Liver (tissue), 8 donors: ENCODE measurements at regions not wholly inside any gene's neighbourhood (a gene's known extent, or its start where the extent isn't known, plus 50 kb on each side); places are given as distances from the start of the nearest gene placed in this dataset.

Experiments
- DNase-seq: peaks from one replicate; pipeline ENCODE4 v3.0.0-alpha.2; 2017; ENCODE audit warnings: low spot score
- H3K27ac ChIP-seq, 2 donors: one replicate each; pipeline ENCODE4 v1.7.0; 2013; ENCODE audit warnings: inconsistent platforms in 2 of 2, low read length in 2 of 2, control low read depth in 1 of 2, low read depth in 1 of 2, mild to moderate bottlenecking in 1 of 2
- H3K27me3 ChIP-seq, 4 donors: one replicate each; pipeline versions ENCODE4 v1.6.1 to v1.7.0; 2013; ENCODE audit warnings: low read length in 3 of 4, inconsistent platforms in 1 of 4, mild to moderate bottlenecking in 1 of 4, moderate library complexity in 1 of 4; ENCODE audit not compliant: control insufficient read depth in 4 of 4, insufficient read depth in 4 of 4
- H3K36me3 ChIP-seq, 4 donors: one replicate each; pipeline versions ENCODE4 v1.6.1 to v1.7.0; 2013; ENCODE audit warnings: low read length in 3 of 4, mild to moderate bottlenecking in 3 of 4, low read depth in 1 of 4, moderate library complexity in 1 of 4; ENCODE audit not compliant: control insufficient read depth in 4 of 4, insufficient read depth in 3 of 4
- H3K4me1 ChIP-seq, 4 donors: one replicate each; pipeline versions ENCODE4 v1.6.1 to v1.7.0; 2013; ENCODE audit warnings: low read length in 3 of 4, mild to moderate bottlenecking in 3 of 4, moderate library complexity in 1 of 4; ENCODE audit not compliant: control insufficient read depth in 4 of 4, insufficient read depth in 4 of 4
- H3K4me3 ChIP-seq, 3 donors: one replicate each; pipeline versions ENCODE4 v1.6.1 to v1.7.0; 2013; ENCODE audit warnings: low read length in 3 of 3, control low read depth in 1 of 3, low read depth in 1 of 3, mild to moderate bottlenecking in 1 of 3
- H3K9ac ChIP-seq, 2 donors: one replicate each; pipeline ENCODE4 v1.7.0; 2013; ENCODE audit warnings: low read length in 2 of 2, mild to moderate bottlenecking in 2 of 2, moderate library complexity in 2 of 2, control low read depth in 1 of 2, low read depth in 1 of 2
- H3K9me3 ChIP-seq, 4 donors: one replicate each; pipeline versions ENCODE4 v1.6.1 to v1.7.0; 2013; ENCODE audit warnings: low read length in 3 of 4; ENCODE audit not compliant: control insufficient read depth in 4 of 4
- EGR1 ChIP-seq, 2 donors: IDR thresholded peaks; 2 replicates each; pipeline ENCODE4 v1.6.1; 2016 to 2018; ENCODE audit warnings: antibody characterized with exemption in 2 of 2, low read depth in 2 of 2
- FOXA1 ChIP-seq: IDR thresholded peaks from 2 replicates; pipeline ENCODE4 v1.6.1; 2016; ENCODE audit warnings: antibody characterized with exemption
- FOXA2 ChIP-seq: IDR thresholded peaks from 2 replicates; pipeline ENCODE4 v1.6.1; 2016; ENCODE audit warnings: antibody characterized with exemption
- GABPA ChIP-seq, 2 donors: IDR thresholded peaks in 1 of 2; conservative IDR thresholded peaks in 1 of 2; 2 replicates each; pipeline ENCODE4 v1.6.1; 2016; ENCODE audit warnings: antibody characterized with exemption in 2 of 2, mild to moderate bottlenecking in 1 of 2, moderate library complexity in 1 of 2
- HNF4A ChIP-seq, 2 donors: conservative IDR thresholded peaks; 2 replicates each; pipeline ENCODE4 v1.6.1; 2016; ENCODE audit warnings: antibody characterized with exemption in 2 of 2, mild to moderate bottlenecking in 2 of 2
- HNF4G ChIP-seq: IDR thresholded peaks from 2 replicates; pipeline ENCODE4 v1.6.1; 2016; ENCODE audit warnings: antibody characterized with exemption
- JUND ChIP-seq, 2 donors: IDR thresholded peaks; 2 replicates each; pipeline ENCODE4 v1.6.1; 2016; ENCODE audit warnings: antibody characterized with exemption in 2 of 2
- MAX ChIP-seq: IDR thresholded peaks from 2 replicates; pipeline ENCODE4 v1.6.1; 2016; ENCODE audit warnings: antibody characterized with exemption
- NR2F2 ChIP-seq: IDR thresholded peaks from 2 replicates; pipeline ENCODE4 v1.6.1; 2016; ENCODE audit warnings: antibody characterized with exemption
- RAD21 ChIP-seq, 2 donors: IDR thresholded peaks; 2 replicates each; pipeline ENCODE4 v1.6.1; 2016; ENCODE audit warnings: antibody characterized with exemption in 2 of 2, mild to moderate bottlenecking in 2 of 2
- REST ChIP-seq: IDR thresholded peaks from 2 replicates; pipeline ENCODE4 v1.6.1; 2016; ENCODE audit warnings: antibody characterized with exemption, mild to moderate bottlenecking
- RXRA ChIP-seq, 2 donors: IDR thresholded peaks; 2 replicates each; pipeline ENCODE4 v1.6.1; 2017 to 2018; ENCODE audit warnings: antibody characterized with exemption in 2 of 2, mild to moderate bottlenecking in 1 of 2
- SP1 ChIP-seq: IDR thresholded peaks from 2 replicates; pipeline ENCODE4 v1.6.1; 2018; ENCODE audit warnings: antibody characterized with exemption, mild to moderate bottlenecking
- TAF1 ChIP-seq: conservative IDR thresholded peaks from 2 replicates; pipeline ENCODE4 v1.6.1; 2016; ENCODE audit warnings: antibody characterized with exemption, mild to moderate bottlenecking
- YY1 ChIP-seq: IDR thresholded peaks from 2 replicates; pipeline ENCODE4 v1.6.1; 2016; ENCODE audit warnings: antibody characterized with exemption, mild to moderate bottlenecking
- ZBTB33 ChIP-seq: IDR thresholded peaks from 2 replicates; pipeline ENCODE4 v1.6.1; 2016; ENCODE audit warnings: antibody characterized with exemption
- whole genome bisulfite sequencing: extraction: QIAGEN DNeasy Blood & Tissue Kit; methylation state at CpG from one replicate; pipeline ENCODE4 v1.1.7; 2013; 5-methylcytosine and 5-hydroxymethylcytosine counted together
- TF ChIP-seq, protein P1 (sequence below): fragments of 150-350 bp; IDR thresholded peaks from 2 replicates; pipeline ENCODE4 v1.5.1; 2017; ENCODE audit warnings: improper control_type of control experiment, low read depth, low read length; ENCODE audit not compliant: missing input control
- TF ChIP-seq, protein P2 (sequence below): IDR thresholded peaks from 2 replicates; pipeline ENCODE4 v1.6.1; 2016; ENCODE audit warnings: antibody characterized with exemption
- donor health status: healthy.
- donor health status: healthy.
- donor health status: healthy.
- donor health status: healthy.
- donor health status: healthy.

DNA sequence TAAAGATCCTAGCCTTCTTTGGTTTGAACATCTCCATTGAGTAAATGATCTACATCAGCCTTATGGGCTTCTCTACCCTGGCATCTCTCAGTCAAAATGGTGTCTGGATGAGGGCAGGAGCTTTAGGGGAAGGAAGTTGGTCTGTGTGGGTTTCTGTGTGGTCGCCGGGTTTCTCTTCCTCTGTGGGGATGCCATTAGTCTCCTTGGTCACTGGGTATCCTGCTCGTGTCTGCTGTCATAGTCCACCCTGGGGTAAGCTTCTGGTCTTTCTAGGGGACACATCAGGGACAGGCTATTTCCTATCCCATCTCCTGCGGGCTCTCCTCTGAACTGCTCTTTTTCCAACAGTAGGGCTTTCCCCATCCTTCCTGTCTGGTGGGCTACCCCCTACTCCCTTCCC is 150.3 kb upstream of the NPY start:
- Histone ChIP-seq H3K9ac (no peak overlapping the region), H3K27ac (no peak overlapping the region), H3K27me3 (no peaks in the 10 kb centered on the region), H3K4me1 (no peaks in the 10 kb centered on the region), H3K9me3 (no peaks in the 10 kb centered on the region), H3K36me3 (no peaks in the 10 kb centered on the region), H3K4me3 (no peak overlapping the region)
- TF ChIP-seq RAD21 (IDR thresholded peaks at IDR 0.05): no peak
- TF ChIP-seq FOXA2: no peak
- no peak for TF ChIP-seq MAX
- no peak for TF ChIP-seq SP1
- TF ChIP-seq HNF4A (conservative IDR thresholded peaks at IDR 0.05): no peak
- TF ChIP-seq REST: no peak
- no peak for TF ChIP-seq HNF4G
- TF ChIP-seq, protein P1, sequence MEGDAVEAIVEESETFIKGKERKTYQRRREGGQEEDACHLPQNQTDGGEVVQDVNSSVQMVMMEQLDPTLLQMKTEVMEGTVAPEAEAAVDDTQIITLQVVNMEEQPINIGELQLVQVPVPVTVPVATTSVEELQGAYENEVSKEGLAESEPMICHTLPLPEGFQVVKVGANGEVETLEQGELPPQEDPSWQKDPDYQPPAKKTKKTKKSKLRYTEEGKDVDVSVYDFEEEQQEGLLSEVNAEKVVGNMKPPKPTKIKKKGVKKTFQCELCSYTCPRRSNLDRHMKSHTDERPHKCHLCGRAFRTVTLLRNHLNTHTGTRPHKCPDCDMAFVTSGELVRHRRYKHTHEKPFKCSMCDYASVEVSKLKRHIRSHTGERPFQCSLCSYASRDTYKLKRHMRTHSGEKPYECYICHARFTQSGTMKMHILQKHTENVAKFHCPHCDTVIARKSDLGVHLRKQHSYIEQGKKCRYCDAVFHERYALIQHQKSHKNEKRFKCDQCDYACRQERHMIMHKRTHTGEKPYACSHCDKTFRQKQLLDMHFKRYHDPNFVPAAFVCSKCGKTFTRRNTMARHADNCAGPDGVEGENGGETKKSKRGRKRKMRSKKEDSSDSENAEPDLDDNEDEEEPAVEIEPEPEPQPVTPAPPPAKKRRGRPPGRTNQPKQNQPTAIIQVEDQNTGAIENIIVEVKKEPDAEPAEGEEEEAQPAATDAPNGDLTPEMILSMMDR: no peak
- TF ChIP-seq NR2F2: no peak
- TF ChIP-seq RXRA (IDR thresholded peaks at IDR 0.05): no peak
- no peak for TF ChIP-seq YY1
- TF ChIP-seq EGR1 (IDR thresholded peaks at IDR 0.05; ENCODE audit: low read depth in 2 of 2): no peak
- TF ChIP-seq TAF1: no peak
- TF ChIP-seq FOXA1: no peak
- no peak for TF ChIP-seq JUND (IDR thresholded peaks at IDR 0.05)
- TF ChIP-seq GABPA (IDR thresholded peaks at IDR 0.05 in 1 of 2, conservative IDR thresholded peaks at IDR 0.05 in 1 of 2): no peak
- TF ChIP-seq, protein P2, sequence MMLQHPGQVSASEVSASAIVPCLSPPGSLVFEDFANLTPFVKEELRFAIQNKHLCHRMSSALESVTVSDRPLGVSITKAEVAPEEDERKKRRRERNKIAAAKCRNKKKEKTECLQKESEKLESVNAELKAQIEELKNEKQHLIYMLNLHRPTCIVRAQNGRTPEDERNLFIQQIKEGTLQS: no peak
- TF ChIP-seq ZBTB33: no peak
- 78% methylated on average over 4 of the region's 4 CpGs for WGBS
- DNase-seq: no peak

GRCh38 chr7:24134535-24134934 is 149.5 kb upstream of the NPY start:
- WGBS: 90% methylated on average over 4 of the region's 4 CpGs
- no peak overlapping the region for H3K4me3 ChIP-seq
- no peaks in the 10 kb centered on the region for H3K27me3 ChIP-seq
- H3K9me3 ChIP-seq: no peaks in the 10 kb centered on the region
- DNase-seq: no peak
- TF ChIP-seq RAD21 (IDR thresholded peaks at IDR 0.05) (no peak), JUND (IDR thresholded peaks at IDR 0.05) (no peak), ZBTB33 (no peak), RXRA (IDR thresholded peaks at IDR 0.05) (no peak), GABPA (IDR thresholded peaks at IDR 0.05 in 1 of 2, conservative IDR thresholded peaks at IDR 0.05 in 1 of 2) (no peak), FOXA2 (no peak), HNF4G (no peak), MAX (no peak)
- TF ChIP-seq, protein P1: no peak
- H3K27ac ChIP-seq: no peak overlapping the region
- no peaks in the 10 kb centered on the region for H3K4me1 ChIP-seq
- no peaks in the 10 kb centered on the region for H3K36me3 ChIP-seq
- no peak overlapping the region for H3K9ac ChIP-seq
